ENCODE measurements at regions not wholly inside any gene's neighbourhood (a gene's known extent, or its start where the extent isn't known, plus 50 kb on each side); places are given as distances from the start of the nearest gene placed in this dataset.
"Not testable (repeated sequence)": the region's sequence is repeated elsewhere in the genome, so short reads cannot be mapped to it uniquely, and the experiment has no call there.

GRCh38 chr1:230476622-230477003, 50.5 kb upstream of the PGBD5 start:
- TF ChIP-seq CTCF (IDR thresholded peaks at IDR 0.05; ENCODE audit: low read depth, low read length, missing control alignments) = no peak
- Histone ChIP-seq H3K36me3 (replicated peaks) (no peaks in the 10 kb centered on the region), H3K4me3 (ENCODE audit: low read depth, low read length) (no peak overlapping the region), H3K27ac (no peak overlapping the region), H3K27me3 (replicated peaks) (no peaks in the 10 kb centered on the region)
- in situ Hi-C loops (cut with HindIII; ENCODE audit: low pct_ligation_motif_present, low sequenced_read_pairs) = no loop called here
- DNase-seq = no peak

- H3K4me3 ChIP-seq (ENCODE audit: low read depth, low read length); H3K27ac ChIP-seq; H3K36me3 ChIP-seq (replicated peaks); DNase-seq; H3K27me3 ChIP-seq (replicated peaks); in situ Hi-C loops (cut with HindIII; ENCODE audit: low pct_ligation_motif_present, low sequenced_read_pairs): not testable (repeated sequence)
Measured at GRCh38 chr1:230475856-230476621, 49.9 kb upstream of the PGBD5 start.

Measured in brain microvascular endothelial cell (primary cell).